ENCODE measurements at regions not wholly inside any gene's neighbourhood (a gene's known extent, or its start where the extent isn't known, plus 50 kb on each side); places are given as distances from the start of the nearest gene placed in this dataset.

DNA sequence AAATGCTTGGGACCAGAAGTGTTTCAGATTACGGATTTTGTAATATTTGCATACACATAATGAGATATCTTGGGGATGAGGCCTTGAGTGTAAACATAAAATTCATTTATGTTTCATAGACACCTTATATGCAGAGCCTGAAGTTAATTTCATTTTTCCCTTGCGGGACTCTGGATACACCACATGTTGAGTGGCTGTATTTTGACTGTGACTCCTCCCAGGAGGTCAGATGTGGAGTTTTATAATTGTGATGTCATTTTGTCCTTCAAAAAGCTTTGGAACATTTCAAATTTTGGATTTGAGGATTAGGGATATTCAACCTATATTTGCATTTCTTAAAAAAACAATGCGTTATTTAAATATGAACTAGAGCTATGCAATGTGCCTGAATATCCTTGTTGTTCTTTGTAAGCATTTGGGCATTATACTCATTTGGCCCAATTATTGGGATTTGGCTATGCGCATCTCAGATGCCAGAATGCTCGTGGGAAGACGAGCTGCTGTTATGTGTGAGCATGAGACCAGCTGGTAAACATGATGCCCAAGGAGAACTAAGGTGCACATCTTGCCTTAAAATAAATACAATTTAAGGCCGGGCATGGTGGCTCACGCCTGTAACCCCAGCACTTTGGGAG, 223.0 kb upstream of the STS start:
- Histone ChIP-seq H3K4me1 (ENCODE audit: control insufficient read depth in 1 of 2, insufficient read depth in 2 of 2, low read depth in 1 of 2, low read length in 1 of 2) (no peaks in the 10 kb centered on the region), H3K4me2 (no peak overlapping the region), H2AFZ (ENCODE audit: low read depth) (no peak overlapping the region), H3K4me3 (ENCODE audit: low read depth in 2 of 2, low read length in 1 of 2) (no peak overlapping the region), H3F3A (replicated peaks; ENCODE audit: insufficient read depth) (no peaks in the 10 kb centered on the region), H3K27me3 (ENCODE audit: insufficient read depth) (no peaks in the 10 kb centered on the region), H3K36me3 (replicated peaks in 1 of 2; ENCODE audit: control insufficient read depth in 1 of 2, insufficient read depth in 2 of 2, low read length in 1 of 2) (no peaks in the 10 kb centered on the region), H3K79me2 (ENCODE audit: insufficient read depth) (no peaks in the 10 kb centered on the region), H3K27ac (ENCODE audit: low read depth in 2 of 2, low read length in 1 of 2) (no peak overlapping the region), H3K9me3 (no peaks in the 10 kb centered on the region), H3K9me2 (no peaks in the 10 kb centered on the region), H3K9ac (no peak overlapping the region), H4K20me1 (ENCODE audit: insufficient read depth) (no peaks in the 10 kb centered on the region)
- TF ChIP-seq RAD21 (IDR thresholded peaks at IDR 0.05; ENCODE audit: low read length) (no peak), TAF1 (IDR thresholded peaks at IDR 0.05; ENCODE audit: borderline replicate concordance, low read depth, low read length) (no peak), YY1 (IDR thresholded peaks at IDR 0.05; ENCODE audit: low read depth) (no peak)
- TF ChIP-seq, protein P1, sequence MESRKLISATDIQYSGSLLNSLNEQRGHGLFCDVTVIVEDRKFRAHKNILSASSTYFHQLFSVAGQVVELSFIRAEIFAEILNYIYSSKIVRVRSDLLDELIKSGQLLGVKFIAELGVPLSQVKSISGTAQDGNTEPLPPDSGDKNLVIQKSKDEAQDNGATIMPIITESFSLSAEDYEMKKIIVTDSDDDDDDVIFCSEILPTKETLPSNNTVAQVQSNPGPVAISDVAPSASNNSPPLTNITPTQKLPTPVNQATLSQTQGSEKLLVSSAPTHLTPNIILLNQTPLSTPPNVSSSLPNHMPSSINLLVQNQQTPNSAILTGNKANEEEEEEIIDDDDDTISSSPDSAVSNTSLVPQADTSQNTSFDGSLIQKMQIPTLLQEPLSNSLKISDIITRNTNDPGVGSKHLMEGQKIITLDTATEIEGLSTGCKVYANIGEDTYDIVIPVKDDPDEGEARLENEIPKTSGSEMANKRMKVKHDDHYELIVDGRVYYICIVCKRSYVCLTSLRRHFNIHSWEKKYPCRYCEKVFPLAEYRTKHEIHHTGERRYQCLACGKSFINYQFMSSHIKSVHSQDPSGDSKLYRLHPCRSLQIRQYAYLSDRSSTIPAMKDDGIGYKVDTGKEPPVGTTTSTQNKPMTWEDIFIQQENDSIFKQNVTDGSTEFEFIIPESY (IDR thresholded peaks at IDR 0.05; ENCODE audit: borderline replicate concordance, low read depth): no peak
- no peak for DNase-seq
- ChIA-PET CTCF (no interaction called here), POLR2A (no interaction called here)
- 31% methylated on average over 8 of the region's 8 CpGs for WGBS (ENCODE audit: low lambda C conversion rate)

DNA sequence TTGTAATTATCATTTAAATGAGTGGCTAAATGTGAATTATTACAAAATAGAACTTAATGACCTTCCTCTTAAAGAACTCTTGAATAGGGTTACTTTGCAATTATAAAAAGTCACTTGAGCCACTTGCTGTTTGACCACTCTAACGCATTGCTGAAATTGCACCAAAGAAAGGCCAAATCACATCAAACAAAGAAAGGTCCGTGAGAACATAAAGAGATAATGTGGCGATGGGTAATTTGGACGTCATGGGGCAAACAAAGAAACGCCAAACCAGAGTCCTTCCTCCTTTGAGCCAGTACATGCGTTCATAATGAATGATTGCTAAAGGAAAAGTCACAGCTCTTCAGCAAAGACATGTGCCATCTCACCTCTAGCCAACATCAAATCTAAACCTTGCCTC, 229.8 kb upstream of the STS start:
- Histone ChIP-seq H3K27me3 (ENCODE audit: insufficient read depth) (no peaks in the 10 kb centered on the region), H3K4me2 (no peak overlapping the region), H3K9ac (no peak overlapping the region), H3K9me2 (no peaks in the 10 kb centered on the region), H2AFZ (ENCODE audit: low read depth) (no peak overlapping the region), H3K4me3 (ENCODE audit: low read depth in 2 of 2, low read length in 1 of 2) (no peak overlapping the region), H3K79me2 (ENCODE audit: insufficient read depth) (no peaks in the 10 kb centered on the region), H3K27ac (ENCODE audit: low read depth in 2 of 2, low read length in 1 of 2) (no peak overlapping the region), H3K36me3 (replicated peaks in 1 of 2; ENCODE audit: control insufficient read depth in 1 of 2, insufficient read depth in 2 of 2, low read length in 1 of 2) (no peaks in the 10 kb centered on the region), H3K4me1 (ENCODE audit: control insufficient read depth in 1 of 2, insufficient read depth in 2 of 2, low read depth in 1 of 2, low read length in 1 of 2) (no peaks in the 10 kb centered on the region), H3K9me3 (no peaks in the 10 kb centered on the region), H3F3A (replicated peaks; ENCODE audit: insufficient read depth) (no peaks in the 10 kb centered on the region), H4K20me1 (ENCODE audit: insufficient read depth) (no peaks in the 10 kb centered on the region)
- WGBS (ENCODE audit: low lambda C conversion rate): 29% methylated on average over 6 of the region's 6 CpGs
- POLR2A ChIA-PET: no interaction called here
- TF ChIP-seq NRF1 (IDR thresholded peaks at IDR 0.05; ENCODE audit: low read depth, low read length): no peak
- no peak for TF ChIP-seq RFX5 (IDR thresholded peaks at IDR 0.05; ENCODE audit: low read length)
- no peak for TF ChIP-seq EZH2phosphoT487 (IDR thresholded peaks at IDR 0.05; ENCODE audit: borderline replicate concordance, low read depth)
- TF ChIP-seq FOXJ3 (CRISPR knock-in tag; IDR thresholded peaks at IDR 0.05): no peak
- no peak for TF ChIP-seq RXRA (IDR thresholded peaks at IDR 0.05; ENCODE audit: borderline replicate concordance, low read depth)
- TF ChIP-seq, protein P2, sequence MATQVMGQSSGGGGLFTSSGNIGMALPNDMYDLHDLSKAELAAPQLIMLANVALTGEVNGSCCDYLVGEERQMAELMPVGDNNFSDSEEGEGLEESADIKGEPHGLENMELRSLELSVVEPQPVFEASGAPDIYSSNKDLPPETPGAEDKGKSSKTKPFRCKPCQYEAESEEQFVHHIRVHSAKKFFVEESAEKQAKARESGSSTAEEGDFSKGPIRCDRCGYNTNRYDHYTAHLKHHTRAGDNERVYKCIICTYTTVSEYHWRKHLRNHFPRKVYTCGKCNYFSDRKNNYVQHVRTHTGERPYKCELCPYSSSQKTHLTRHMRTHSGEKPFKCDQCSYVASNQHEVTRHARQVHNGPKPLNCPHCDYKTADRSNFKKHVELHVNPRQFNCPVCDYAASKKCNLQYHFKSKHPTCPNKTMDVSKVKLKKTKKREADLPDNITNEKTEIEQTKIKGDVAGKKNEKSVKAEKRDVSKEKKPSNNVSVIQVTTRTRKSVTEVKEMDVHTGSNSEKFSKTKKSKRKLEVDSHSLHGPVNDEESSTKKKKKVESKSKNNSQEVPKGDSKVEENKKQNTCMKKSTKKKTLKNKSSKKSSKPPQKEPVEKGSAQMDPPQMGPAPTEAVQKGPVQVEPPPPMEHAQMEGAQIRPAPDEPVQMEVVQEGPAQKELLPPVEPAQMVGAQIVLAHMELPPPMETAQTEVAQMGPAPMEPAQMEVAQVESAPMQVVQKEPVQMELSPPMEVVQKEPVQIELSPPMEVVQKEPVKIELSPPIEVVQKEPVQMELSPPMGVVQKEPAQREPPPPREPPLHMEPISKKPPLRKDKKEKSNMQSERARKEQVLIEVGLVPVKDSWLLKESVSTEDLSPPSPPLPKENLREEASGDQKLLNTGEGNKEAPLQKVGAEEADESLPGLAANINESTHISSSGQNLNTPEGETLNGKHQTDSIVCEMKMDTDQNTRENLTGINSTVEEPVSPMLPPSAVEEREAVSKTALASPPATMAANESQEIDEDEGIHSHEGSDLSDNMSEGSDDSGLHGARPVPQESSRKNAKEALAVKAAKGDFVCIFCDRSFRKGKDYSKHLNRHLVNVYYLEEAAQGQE (IDR thresholded peaks at IDR 0.05; ENCODE audit: low read depth, low read length): no peak
- TF ChIP-seq, protein P3, sequence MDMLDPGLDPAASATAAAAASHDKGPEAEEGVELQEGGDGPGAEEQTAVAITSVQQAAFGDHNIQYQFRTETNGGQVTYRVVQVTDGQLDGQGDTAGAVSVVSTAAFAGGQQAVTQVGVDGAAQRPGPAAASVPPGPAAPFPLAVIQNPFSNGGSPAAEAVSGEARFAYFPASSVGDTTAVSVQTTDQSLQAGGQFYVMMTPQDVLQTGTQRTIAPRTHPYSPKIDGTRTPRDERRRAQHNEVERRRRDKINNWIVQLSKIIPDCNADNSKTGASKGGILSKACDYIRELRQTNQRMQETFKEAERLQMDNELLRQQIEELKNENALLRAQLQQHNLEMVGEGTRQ (IDR thresholded peaks at IDR 0.05; ENCODE audit: borderline replicate concordance, low read depth, low read length): no peak
- no peak for TF ChIP-seq MEF2A (IDR thresholded peaks at IDR 0.05; ENCODE audit: borderline replicate concordance, low read depth)
- TF ChIP-seq, protein P1 (IDR thresholded peaks at IDR 0.05; ENCODE audit: borderline replicate concordance, low read depth): no peak
- CTCF ChIA-PET: no interaction called here
- no peak for DNase-seq

Data from SK-N-SH (cell line).